H1 (cell line): ENCODE measurements at regions not wholly inside any gene's neighbourhood (a gene's known extent, or its start where the extent isn't known, plus 50 kb on each side); places are given as distances from the start of the nearest gene placed in this dataset.

Experiments
- CBX8 ChIP-seq: fragments of 300-800, 300-1000 bp; sonication (generic); IDR thresholded peaks from 2 replicates; pipeline ENCODE4 v1.7.1; 2016; ENCODE audit warnings: low read depth, low read length, borderline replicate concordance
- CTBP2 ChIP-seq: IDR thresholded peaks from 2 replicates; pipeline ENCODE4 v1.7.0; 2011; ENCODE audit warnings: borderline replicate concordance, mild to moderate bottlenecking, moderate library complexity, mixed read lengths, low read length; ENCODE audit not compliant: insufficient read depth, insufficient read length

DNA sequence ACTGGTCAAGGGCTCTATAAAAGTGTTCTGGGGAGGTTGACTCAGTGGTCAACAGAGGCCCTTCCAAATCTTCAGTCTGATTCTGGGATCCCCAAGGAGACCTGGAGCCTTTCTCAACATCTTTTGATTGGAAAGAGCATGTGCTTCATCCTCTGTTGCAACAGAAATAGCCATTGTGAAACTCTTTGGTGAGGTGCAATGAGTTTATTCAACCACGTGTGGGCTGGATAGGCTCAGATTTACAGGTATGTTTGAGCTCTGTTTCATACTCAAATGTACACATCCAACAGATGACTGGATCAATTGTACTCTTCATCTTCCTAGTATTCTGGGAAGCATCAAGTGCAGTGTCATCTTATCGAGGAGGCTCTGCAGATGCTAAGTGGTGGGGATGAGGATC lies 60.5 kb downstream of the CTSL start (continued):
- TF ChIP-seq CBX8 (no peak), CTBP2 (no peak)
